Osteoblast (primary cell): ENCODE measurements at regions not wholly inside any gene's neighbourhood (a gene's known extent, or its start where the extent isn't known, plus 50 kb on each side); places are given as distances from the start of the nearest gene placed in this dataset.

ENCODE experiments used
- DNase-seq: peaks from one replicate; pipeline ENCODE4 v3.0.0; 2011; ENCODE audit warnings: low spot score, mixed read lengths; ENCODE audit not compliant: insufficient read length; ENCODE audit errors: missing footprints
- H2AFZ ChIP-seq: 2 replicates; pipeline ENCODE4 v1.6.0; 2011; ENCODE audit warnings: mild to moderate bottlenecking, low read length
- H3K27ac ChIP-seq: 2 replicates; pipeline ENCODE4 v1.5.1; 2011; ENCODE audit warnings: mild to moderate bottlenecking, low read depth, low read length, moderate library complexity
- H3K27me3 ChIP-seq: 2 replicates; pipeline ENCODE4 v1.6.0; 2012; ENCODE audit warnings: mild to moderate bottlenecking, control low read depth, inconsistent platforms, low read length, moderate library complexity; ENCODE audit not compliant: insufficient read depth
- H3K36me3 ChIP-seq: 2 replicates; pipeline ENCODE4 v1.5.1; 2011; ENCODE audit warnings: mild to moderate bottlenecking, low read length, control low read depth, moderate library complexity; ENCODE audit not compliant: insufficient read depth
- H3K4me1 ChIP-seq: 2 replicates; pipeline ENCODE4 v1.5.1; 2011; ENCODE audit warnings: mild to moderate bottlenecking, low read length, control low read depth, moderate library complexity; ENCODE audit not compliant: insufficient read depth
- H3K4me2 ChIP-seq: 2 replicates; pipeline ENCODE4 v1.6.0; 2011; ENCODE audit warnings: mild to moderate bottlenecking, low read length; ENCODE audit not compliant: insufficient read depth
- H3K4me3 ChIP-seq: fragments of 200-600 bp; sonication (generic); 3 replicates; pipeline ENCODE4 v1.5.1; 2012; ENCODE audit warnings: mild to moderate bottlenecking, low read length, inconsistent platforms; ENCODE audit not compliant: insufficient read depth
- H3K79me2 ChIP-seq: 2 replicates; pipeline ENCODE4 v1.6.0; 2012; ENCODE audit warnings: mild to moderate bottlenecking, low read length, control low read depth, inconsistent platforms; ENCODE audit not compliant: insufficient read depth
- H3K9me3 ChIP-seq: 2 replicates; pipeline ENCODE4 v1.5.1; 2011; ENCODE audit warnings: low read depth, low read length, control low read depth
- H4K20me1 ChIP-seq: 2 replicates; pipeline ENCODE4 v1.6.0; 2012; ENCODE audit warnings: mild to moderate bottlenecking, low read length, control low read depth; ENCODE audit not compliant: insufficient read depth
- TF ChIP-seq, protein P1 (sequence below): IDR thresholded peaks from 2 replicates; pipeline ENCODE4 v1.5.1; 2011; ENCODE audit warnings: mild to moderate bottlenecking, low read depth, low read length, moderate library complexity; ENCODE audit errors: extremely low read depth

DNA sequence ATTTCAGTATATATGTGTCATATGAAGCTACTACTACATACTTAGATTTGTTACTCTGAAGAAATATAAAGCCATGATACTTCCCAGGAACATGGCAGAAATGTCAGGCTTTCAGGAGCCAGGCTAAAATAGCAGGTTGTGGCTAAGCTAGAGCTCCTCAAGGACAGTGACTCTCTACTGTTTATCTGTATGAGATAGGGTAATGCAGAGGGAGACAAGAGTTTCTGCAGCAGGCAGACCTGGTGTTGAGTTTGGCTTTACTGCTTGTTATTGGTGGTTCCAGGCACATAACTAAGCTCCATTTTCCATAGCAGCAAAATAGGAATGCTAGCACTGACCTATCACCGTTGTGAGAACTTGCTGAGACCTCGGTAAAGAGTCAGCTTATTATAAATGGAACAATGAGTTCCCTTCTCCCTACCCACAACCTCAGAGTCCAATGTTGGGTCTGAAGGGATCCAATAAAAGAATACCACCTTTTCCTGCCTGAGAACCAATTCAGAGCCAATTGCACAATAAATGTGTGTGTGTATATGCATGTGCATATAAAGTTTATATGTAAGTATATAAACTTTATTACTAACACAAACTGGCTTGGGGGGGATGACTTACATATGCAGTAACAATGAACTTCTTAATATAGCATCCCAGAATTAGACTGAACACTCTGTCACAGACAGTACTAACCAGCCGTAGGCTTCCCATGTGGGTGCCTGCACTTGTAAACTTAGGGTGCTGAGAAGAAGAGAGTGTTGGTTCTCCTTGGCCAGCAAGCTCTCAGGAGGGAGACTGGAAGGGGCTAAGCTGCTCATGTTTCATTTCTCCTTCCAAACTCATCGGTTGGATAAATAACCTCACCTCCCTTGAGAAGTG lies 51.9 kb upstream of the PAQR3 start:
- TF ChIP-seq, protein P1, sequence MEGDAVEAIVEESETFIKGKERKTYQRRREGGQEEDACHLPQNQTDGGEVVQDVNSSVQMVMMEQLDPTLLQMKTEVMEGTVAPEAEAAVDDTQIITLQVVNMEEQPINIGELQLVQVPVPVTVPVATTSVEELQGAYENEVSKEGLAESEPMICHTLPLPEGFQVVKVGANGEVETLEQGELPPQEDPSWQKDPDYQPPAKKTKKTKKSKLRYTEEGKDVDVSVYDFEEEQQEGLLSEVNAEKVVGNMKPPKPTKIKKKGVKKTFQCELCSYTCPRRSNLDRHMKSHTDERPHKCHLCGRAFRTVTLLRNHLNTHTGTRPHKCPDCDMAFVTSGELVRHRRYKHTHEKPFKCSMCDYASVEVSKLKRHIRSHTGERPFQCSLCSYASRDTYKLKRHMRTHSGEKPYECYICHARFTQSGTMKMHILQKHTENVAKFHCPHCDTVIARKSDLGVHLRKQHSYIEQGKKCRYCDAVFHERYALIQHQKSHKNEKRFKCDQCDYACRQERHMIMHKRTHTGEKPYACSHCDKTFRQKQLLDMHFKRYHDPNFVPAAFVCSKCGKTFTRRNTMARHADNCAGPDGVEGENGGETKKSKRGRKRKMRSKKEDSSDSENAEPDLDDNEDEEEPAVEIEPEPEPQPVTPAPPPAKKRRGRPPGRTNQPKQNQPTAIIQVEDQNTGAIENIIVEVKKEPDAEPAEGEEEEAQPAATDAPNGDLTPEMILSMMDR: no peak
- no peak overlapping the region for H3K4me2 ChIP-seq
- no peaks in the 10 kb centered on the region for H3K79me2 ChIP-seq
- H2AFZ ChIP-seq: no peak overlapping the region
- no peaks in the 10 kb centered on the region for H3K4me1 ChIP-seq
- no peaks in the 10 kb centered on the region for H3K36me3 ChIP-seq
- H3K9me3 ChIP-seq: no peaks in the 10 kb centered on the region
- H4K20me1 ChIP-seq: no peaks in the 10 kb centered on the region
- no peak overlapping the region for H3K4me3 ChIP-seq
- no peak overlapping the region for H3K27ac ChIP-seq
- peaks cover 3% of the 10 kb centered on the region for H3K27me3 ChIP-seq
- peak; percentile 62 for DNase-seq

DNA sequence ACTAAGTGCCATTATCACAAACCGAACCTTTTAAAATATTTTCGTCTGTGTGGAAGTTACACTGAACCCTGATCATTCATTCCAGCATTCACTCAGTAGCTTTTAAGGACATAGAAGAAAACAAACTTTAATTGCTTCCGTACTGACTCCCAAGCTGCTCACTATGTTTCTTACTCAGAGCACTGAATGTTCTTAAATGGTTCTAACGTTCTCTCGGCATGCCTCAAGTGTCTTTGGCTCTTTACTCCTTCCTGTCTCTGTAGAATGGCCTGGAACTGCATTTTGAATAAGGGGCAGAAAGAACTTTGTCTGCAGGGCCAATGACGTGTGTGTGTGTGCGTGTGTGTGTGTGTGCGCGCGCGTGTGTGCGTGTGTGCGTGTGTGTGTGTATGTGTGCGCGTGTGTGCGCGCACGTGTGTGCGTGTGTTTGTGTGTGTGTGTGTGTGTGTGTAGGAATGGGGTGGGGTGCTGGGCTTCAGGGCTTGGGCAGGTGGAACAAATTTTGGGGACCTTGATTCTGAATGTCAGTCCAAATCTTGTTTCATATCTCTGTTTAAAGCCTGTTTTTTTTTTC lies 50.5 kb upstream of the PAQR3 start:
- H3K4me1 ChIP-seq: no peaks in the 10 kb centered on the region
- TF ChIP-seq, protein P1: no peak
- no peaks in the 10 kb centered on the region for H4K20me1 ChIP-seq
- no peak overlapping the region for H3K4me2 ChIP-seq
- no peak overlapping the region for H2AFZ ChIP-seq
- no peaks in the 10 kb centered on the region for H3K9me3 ChIP-seq
- no peak for DNase-seq
- no peaks in the 10 kb centered on the region for H3K36me3 ChIP-seq
- no peak overlapping the region for H3K27ac ChIP-seq
- no peak overlapping the region for H3K4me3 ChIP-seq
- no peaks in the 10 kb centered on the region for H3K79me2 ChIP-seq
- peaks cover 3% of the 10 kb centered on the region for H3K27me3 ChIP-seq
